PC-3 (cell line): ENCODE measurements at regions not wholly inside any gene's neighbourhood (a gene's known extent, or its start where the extent isn't known, plus 50 kb on each side); places are given as distances from the start of the nearest gene placed in this dataset.

Source experiments
- ATAC-seq: fragments of 200-7000 bp; cut with Tn5 transposase; 2 replicates; pipeline ENCODE4 v1.9.1; 2020; ENCODE audit warnings: mild to moderate bottlenecking, moderate library complexity
- BruUV-seq: library from RNA; stranded (reverse); fragments of 400-500 nt; replicated peaks from 2 replicates; lab custom pipeline; 2021; lab: Mats Ljungman, UMichigan
- CTCF ChIA-PET: fragments of 300-600 bp; sonication (Branson Sonifier 250); formaldehyde crosslinking; loops from one replicate; lab custom pipeline; 2022; ENCODE audit warnings: antibody characterized with exemption; lab: Charles Lee
- POLR2A ChIA-PET: fragments of 300-600 bp; sonication (Branson Sonifier 250); formaldehyde crosslinking; loops from one replicate; lab custom pipeline; 2022; ENCODE audit warnings: antibody characterized with exemption; ENCODE audit not compliant: unreplicated experiment; lab: Charles Lee
- DNase-seq: peaks from one replicate; pipeline ENCODE4 v3.0.0-alpha.2; 2015
- H2AFZ ChIP-seq: fragments of 300-600 bp; sonication (generic); 2 replicates; pipeline ENCODE4 v1.6.0; 2016; ENCODE audit warnings: antibody characterized with exemption, low read length
- H3F3A ChIP-seq: fragments of 300-600 bp; sonication (generic); one replicate; pipeline ENCODE4 v1.6.0; 2017; ENCODE audit warnings: antibody characterized with exemption, low read length, control low read depth, mild to moderate bottlenecking; ENCODE audit not compliant: unreplicated experiment
- H3K27ac ChIP-seq: fragments of 300-600 bp; sonication (generic); 2 replicates; pipeline ENCODE4 v1.5.1; 2016; ENCODE audit warnings: mild to moderate bottlenecking, low read length
- H3K27me3 ChIP-seq: fragments of 300-600 bp; sonication (generic); 2 replicates; pipeline ENCODE4 v1.6.1; 2016; ENCODE audit warnings: low read length, mixed read lengths
- H3K36me3 ChIP-seq: fragments of 300-600 bp; sonication (generic); 2 replicates; pipeline ENCODE4 v1.6.1; 2016; ENCODE audit warnings: low read depth, mixed run types, low read length, mixed read lengths
- H3K4me1 ChIP-seq: fragments of 300-600 bp; sonication (generic); 2 replicates; pipeline ENCODE4 v1.5.1; 2016; ENCODE audit warnings: low read length; ENCODE audit not compliant: insufficient read depth
- H3K4me2 ChIP-seq: fragments of 300-600 bp; sonication (generic); 2 replicates; pipeline ENCODE4 v1.6.0; 2016; ENCODE audit warnings: low read length
- H3K4me3 ChIP-seq: fragments of 300-600 bp; sonication (generic); 2 replicates; pipeline ENCODE4 v1.5.1; 2016; ENCODE audit warnings: mild to moderate bottlenecking, low read length, mixed read lengths
- H3K79me2 ChIP-seq: fragments of 300-600 bp; sonication (generic); 2 replicates; pipeline ENCODE4 v1.6.1; 2017; ENCODE audit warnings: low read length, mixed read lengths
- H3K9ac ChIP-seq: fragments of 300-600 bp; sonication (generic); 2 replicates; pipeline ENCODE4 v1.6.0; 2016; ENCODE audit warnings: mild to moderate bottlenecking, low read length
- H3K9me2 ChIP-seq: fragments of 300-600 bp; sonication (generic); replicated peaks from 2 replicates; pipeline ENCODE4 v1.6.1; 2016; ENCODE audit warnings: mixed run types, low read length, mixed read lengths
- H3K9me3 ChIP-seq: fragments of 300-600 bp; sonication (generic); 2 replicates; pipeline ENCODE4 v1.6.1; 2016; ENCODE audit warnings: low read length, mixed read lengths
- H4K20me1 ChIP-seq: fragments of 300-600 bp; sonication (generic); 2 replicates; pipeline ENCODE4 v1.6.1; 2016; ENCODE audit warnings: low read length, mixed read lengths
- CTCF ChIP-seq: fragments of 300-600 bp; sonication (generic); conservative IDR thresholded peaks from 2 replicates; pipeline ENCODE4 v1.5.1; 2017; ENCODE audit warnings: antibody characterized with exemption, low read depth, mild to moderate bottlenecking, low read length
- EZH2 ChIP-seq: fragments of 300-600 bp; sonication (generic); IDR thresholded peaks from one replicate; pipeline ENCODE4 v1.6.1; 2017; ENCODE audit warnings: antibody characterized with exemption, mild to moderate bottlenecking, low read length; ENCODE audit not compliant: unreplicated experiment
- EZH2phosphoT487 ChIP-seq: fragments of 300-600 bp; sonication (generic); IDR thresholded peaks from 2 replicates; pipeline ENCODE4 v1.6.1; 2018; ENCODE audit warnings: mild to moderate bottlenecking, antibody characterized with exemption, low read length, borderline replicate concordance
- intact Hi-C: fragments of 100-400 bp; cut with micrococcal nuclease; formaldehyde crosslinking; loops from 2 replicates; pipeline ENCODE4 v1.9.0; 2023

GRCh38 chr7:46290374-46291049, 369.4 kb upstream of the IGFBP3 start:
- no peak for DNase-seq
- Histone ChIP-seq H2AFZ (peak overlapping the region; percentile 71), H4K20me1 (no peaks in the 10 kb centered on the region), H3K4me1 (peaks cover 29% of the 10 kb centered on the region), H3K9me3 (no peaks in the 10 kb centered on the region), H3K4me2 (peak overlapping the region; percentile 67), H3K9ac (peak overlapping the region; percentile 70; the same call in 1 of the 2 replicates), H3K27ac (peak overlapping the region; percentile 98), H3K9me2 (no peaks in the 10 kb centered on the region), H3K27me3 (no peaks in the 10 kb centered on the region), H3K4me3 (no peak overlapping the region), H3K79me2 (no peaks in the 10 kb centered on the region), H3K36me3 (no peaks in the 10 kb centered on the region), H3F3A (no peaks in the 10 kb centered on the region)
- BruUV-seq, result no TSS peak
- intact Hi-C loops, result no loop called here
- POLR2A ChIA-PET, result interaction anchor here (0.7 kb wide), 1 partner anchor 152 kb away, joined by 4 read pairs; no protein-coding TSS in a partner anchor
- no peak for ATAC-seq
- TF ChIP-seq CTCF (no peak), EZH2phosphoT487 (no peak), EZH2 (no peak)
- CTCF ChIA-PET, result no interaction called here

- Histone ChIP-seq H3K4me2 (no peak overlapping the region), H3K36me3 (no peaks in the 10 kb centered on the region), H3F3A (no peaks in the 10 kb centered on the region), H3K27ac (no peak overlapping the region), H3K9me3 (no peaks in the 10 kb centered on the region), H3K79me2 (no peaks in the 10 kb centered on the region), H4K20me1 (no peaks in the 10 kb centered on the region), H3K4me1 (peaks cover 29% of the 10 kb centered on the region), H3K9ac (no peak overlapping the region), H3K4me3 (no peak overlapping the region), H3K9me2 (no peaks in the 10 kb centered on the region), H3K27me3 (no peaks in the 10 kb centered on the region), H2AFZ (no peak overlapping the region)
- TF ChIP-seq CTCF (no peak), EZH2phosphoT487 (no peak), EZH2 (no peak)
- POLR2A ChIA-PET, result no interaction called here
- no peak for ATAC-seq
- BruUV-seq, result no TSS peak
- DNase-seq, result no peak
- CTCF ChIA-PET, result no interaction called here
- intact Hi-C loops, result no loop called here
Observed at GRCh38 chr7:46288861-46289260, 367.8 kb upstream of the IGFBP3 start.

GRCh38 chr7:46288010-46288409, 366.9 kb upstream of the IGFBP3 start:
- Histone ChIP-seq H3K27ac (no peak overlapping the region), H3K79me2 (no peaks in the 10 kb centered on the region), H3K9ac (no peak overlapping the region), H4K20me1 (no peaks in the 10 kb centered on the region), H3K4me3 (no peak overlapping the region), H3F3A (no peaks in the 10 kb centered on the region), H3K4me1 (peaks cover 29% of the 10 kb centered on the region), H3K9me3 (no peaks in the 10 kb centered on the region), H3K4me2 (no peak overlapping the region), H3K36me3 (no peaks in the 10 kb centered on the region), H3K9me2 (no peaks in the 10 kb centered on the region), H2AFZ (no peak overlapping the region), H3K27me3 (no peaks in the 10 kb centered on the region)
- BruUV-seq, result no TSS peak
- intact Hi-C loops, result no loop called here
- CTCF ChIA-PET, result no interaction called here
- POLR2A ChIA-PET, result no interaction called here
- ATAC-seq (no peak), DNase-seq (no peak)
- TF ChIP-seq CTCF (no peak), EZH2phosphoT487 (no peak), EZH2 (no peak)
